Hepatocyte (in vitro differentiated cells): ENCODE measurements at regions not wholly inside any gene's neighbourhood (a gene's known extent, or its start where the extent isn't known, plus 50 kb on each side); places are given as distances from the start of the nearest gene placed in this dataset.

Source experiments
- DNase-seq: peaks from one replicate; pipeline ENCODE4 v3.0.0-alpha.2; 2016; ENCODE audit warnings: low spot score
- H2AFZ ChIP-seq: fragments of 200-600 bp; sonication (generic); 2 replicates; pipeline ENCODE4 v1.6.0; 2016; ENCODE audit warnings: antibody characterized with exemption, mild to moderate bottlenecking
- H3K27ac ChIP-seq: fragments of 200-600 bp; sonication (generic); 2 replicates; pipeline ENCODE4 v1.5.1; 2016; ENCODE audit warnings: mild to moderate bottlenecking
- H3K27me3 ChIP-seq: fragments of 200-600 bp; sonication (generic); 2 replicates; pipeline ENCODE4 v1.6.1; 2016
- H3K36me3 ChIP-seq: fragments of 200-600 bp; sonication (generic); replicated peaks from 2 replicates; pipeline ENCODE4 v1.5.1; 2016; ENCODE audit warnings: low read depth; ENCODE audit not compliant: insufficient read depth
- H3K4me1 ChIP-seq: fragments of 200-600 bp; sonication (generic); 2 replicates; pipeline ENCODE4 v1.5.1; 2016; ENCODE audit warnings: mild to moderate bottlenecking, moderate library complexity; ENCODE audit not compliant: insufficient read depth
- H3K4me2 ChIP-seq: fragments of 200-600 bp; sonication (generic); 2 replicates; pipeline ENCODE4 v1.6.0; 2016
- H3K4me3 ChIP-seq: fragments of 200-600 bp; sonication (generic); 2 replicates; pipeline ENCODE4 v1.5.1; 2016; ENCODE audit warnings: mild to moderate bottlenecking
- H3K79me2 ChIP-seq: fragments of 200-600 bp; sonication (generic); 2 replicates; pipeline ENCODE4 v1.6.0; 2017; ENCODE audit warnings: mild to moderate bottlenecking
- H3K9me2 ChIP-seq: fragments of 200-600 bp; sonication (generic); replicated peaks from 2 replicates; pipeline ENCODE4 v1.6.0; 2017; ENCODE audit warnings: mild to moderate bottlenecking; ENCODE audit not compliant: insufficient read depth
- H3K9me3 ChIP-seq: fragments of 200-600 bp; sonication (generic); 2 replicates; pipeline ENCODE4 v1.5.1; 2016; ENCODE audit warnings: low read depth, mild to moderate bottlenecking
- H4K20me1 ChIP-seq: fragments of 200-600 bp; sonication (generic); 2 replicates; pipeline ENCODE4 v1.6.0; 2016; ENCODE audit warnings: mild to moderate bottlenecking; ENCODE audit not compliant: insufficient read depth, poor library complexity, severe bottlenecking
- CTCF ChIP-seq: fragments of 200-600 bp; sonication (generic); IDR thresholded peaks from 2 replicates; pipeline ENCODE4 v1.5.1; 2016; ENCODE audit warnings: antibody characterized with exemption, mild to moderate bottlenecking; ENCODE audit not compliant: poor library complexity
- EZH2 ChIP-seq: fragments of 200-600 bp; sonication (generic); IDR thresholded peaks from 2 replicates; pipeline ENCODE4 v1.6.1; 2016; ENCODE audit warnings: antibody characterized with exemption, mild to moderate bottlenecking, borderline replicate concordance
- EZH2phosphoT487 ChIP-seq: fragments of 200-600 bp; sonication (generic); IDR thresholded peaks from one replicate; pipeline ENCODE4 v1.6.1; 2018; ENCODE audit warnings: antibody characterized with exemption, mild to moderate bottlenecking, low read depth, moderate library complexity; ENCODE audit not compliant: unreplicated experiment, severe bottlenecking
- WGBS: methylation state at CpG from one replicate; pipeline ENCODE4 v1.1.6; 2016; ENCODE audit warnings: low lambda C conversion rate; ENCODE audit errors: missing lambda C conversion rate; 5-methylcytosine and 5-hydroxymethylcytosine counted together

- no peaks in the 10 kb centered on the region for H3K79me2 ChIP-seq
- no peaks in the 10 kb centered on the region for H3K27me3 ChIP-seq
- H3K27ac ChIP-seq: no peak overlapping the region
- no peak overlapping the region for H3K4me3 ChIP-seq
- WGBS: 64% methylated on average over 5 of the region's 5 CpGs
- H3K36me3 ChIP-seq: no peaks in the 10 kb centered on the region
- TF ChIP-seq EZH2phosphoT487 (no peak), CTCF (no peak), EZH2 (no peak)
- H3K9me2 ChIP-seq: no peaks in the 10 kb centered on the region
- DNase-seq: no peak
- H2AFZ ChIP-seq: no peak overlapping the region
- no peak overlapping the region for H3K4me2 ChIP-seq
- H4K20me1 ChIP-seq: no peaks in the 10 kb centered on the region
- no peaks in the 10 kb centered on the region for H3K9me3 ChIP-seq
- no peaks in the 10 kb centered on the region for H3K4me1 ChIP-seq
Observed at GRCh38 chr20:23193801-23194384, 107.8 kb upstream of the CD93 start.

DNA sequence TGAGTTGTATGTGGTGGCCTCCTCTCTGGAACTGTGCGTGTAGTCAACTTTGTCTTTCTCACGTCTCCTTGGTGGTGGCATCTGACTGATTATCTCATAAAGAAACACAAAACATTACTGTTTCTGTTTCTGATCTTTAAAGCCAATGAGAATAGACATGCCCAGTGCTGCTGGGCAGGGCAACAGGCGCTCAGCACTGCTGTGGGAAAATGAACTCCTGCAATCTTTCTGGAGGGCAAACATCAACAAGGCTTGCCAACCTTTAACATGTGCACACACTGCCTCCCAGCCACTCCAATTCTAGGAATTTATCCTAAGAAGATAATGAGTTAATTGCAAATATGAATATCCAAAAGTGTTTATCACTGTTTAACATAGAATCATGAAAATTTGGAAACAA is 106.3 kb upstream of the CD93 start:
- no peaks in the 10 kb centered on the region for H3K79me2 ChIP-seq
- H2AFZ ChIP-seq: no peak overlapping the region
- 81% methylated on average over 3 of the region's 3 CpGs for WGBS
- no peaks in the 10 kb centered on the region for H3K9me2 ChIP-seq
- no peaks in the 10 kb centered on the region for H3K36me3 ChIP-seq
- DNase-seq: no peak
- no peaks in the 10 kb centered on the region for H3K4me1 ChIP-seq
- H3K4me3 ChIP-seq: no peak overlapping the region
- no peaks in the 10 kb centered on the region for H4K20me1 ChIP-seq
- H3K4me2 ChIP-seq: no peak overlapping the region
- H3K9me3 ChIP-seq: no peaks in the 10 kb centered on the region
- no peaks in the 10 kb centered on the region for H3K27me3 ChIP-seq
- H3K27ac ChIP-seq: no peak overlapping the region
- TF ChIP-seq CTCF (no peak), EZH2 (no peak), EZH2phosphoT487 (no peak)

DNA sequence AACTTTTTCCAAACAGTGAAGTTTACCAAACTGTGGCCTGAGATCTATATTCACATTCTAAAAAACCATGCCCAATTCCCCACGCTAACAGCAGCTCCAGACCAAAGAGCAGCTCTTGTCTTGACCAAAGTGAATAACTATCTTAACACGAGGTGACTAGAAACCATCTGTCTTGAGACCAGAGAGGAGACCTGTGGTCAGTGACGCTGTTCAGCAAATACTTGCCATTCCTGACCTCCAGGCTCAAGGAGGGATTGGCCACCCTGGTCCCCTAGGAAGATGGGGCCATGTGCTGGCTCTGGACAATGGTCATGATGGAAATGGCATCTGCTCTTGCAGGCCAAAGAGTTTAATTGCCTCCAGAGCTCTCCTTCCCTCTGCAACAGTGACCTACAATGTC is 104.4 kb upstream of the CD93 start:
- H3K79me2 ChIP-seq: no peaks in the 10 kb centered on the region
- H3K9me2 ChIP-seq: no peaks in the 10 kb centered on the region
- no peak for TF ChIP-seq EZH2
- H3K27ac ChIP-seq: no peak overlapping the region
- H3K4me2 ChIP-seq: no peak overlapping the region
- no peaks in the 10 kb centered on the region for H3K27me3 ChIP-seq
- WGBS: 74% methylated on average over 3 of the region's 3 CpGs
- H2AFZ ChIP-seq: no peak overlapping the region
- DNase-seq: no peak
- H3K4me1 ChIP-seq: no peaks in the 10 kb centered on the region
- no peaks in the 10 kb centered on the region for H3K36me3 ChIP-seq
- H3K9me3 ChIP-seq: no peaks in the 10 kb centered on the region
- H4K20me1 ChIP-seq: no peaks in the 10 kb centered on the region
- H3K4me3 ChIP-seq: no peak overlapping the region

GRCh38 chr20:23189854-23190253 is 103.7 kb upstream of the CD93 start:
- Histone ChIP-seq H3K9me3 (no peaks in the 10 kb centered on the region), H3K4me3 (no peak overlapping the region), H3K36me3 (no peaks in the 10 kb centered on the region), H3K79me2 (no peaks in the 10 kb centered on the region), H3K9me2 (no peaks in the 10 kb centered on the region), H2AFZ (no peak overlapping the region), H3K27ac (no peak overlapping the region), H3K4me2 (no peak overlapping the region), H3K27me3 (no peaks in the 10 kb centered on the region), H3K4me1 (no peaks in the 10 kb centered on the region), H4K20me1 (no peaks in the 10 kb centered on the region)
- no peak for TF ChIP-seq CTCF
- TF ChIP-seq EZH2phosphoT487: no peak
- no peak for TF ChIP-seq EZH2
- WGBS: 84% methylated on average over 9 of the region's 9 CpGs
- DNase-seq: no peak
